Neural crest cell (in vitro differentiated cells): ENCODE measurements at regions not wholly inside any gene's neighbourhood (a gene's known extent, or its start where the extent isn't known, plus 50 kb on each side); places are given as distances from the start of the nearest gene placed in this dataset.
"Not testable (repeated sequence)": the region's sequence is repeated elsewhere in the genome, so short reads cannot be mapped to it uniquely, and the experiment has no call there.

Experiments used
- DNase-seq: peaks from one replicate; pipeline ENCODE4 v3.0.0; 2021; ENCODE audit warnings: low read depth, mixed read lengths, low spot score
- H3K27ac Mint-ChIP-seq: one replicate; pipeline ENCODE4 v1.8.0; 2021; ENCODE audit warnings: mild to moderate bottlenecking, mixed read lengths; ENCODE audit not compliant: unreplicated experiment
- H3K27me3 Mint-ChIP-seq: 2 replicates; pipeline ENCODE4 v1.8.0; 2021; ENCODE audit warnings: low read depth, mild to moderate bottlenecking, mixed read lengths
- H3K36me3 Mint-ChIP-seq: 2 replicates; pipeline ENCODE4 v1.8.0; 2021; ENCODE audit warnings: low read depth, mild to moderate bottlenecking, mixed read lengths
- H3K4me1 Mint-ChIP-seq: 2 replicates; pipeline ENCODE4 v1.8.0; 2021; ENCODE audit warnings: mixed read lengths
- H3K4me3 Mint-ChIP-seq: one replicate; pipeline ENCODE4 v1.8.0; 2021; ENCODE audit warnings: mild to moderate bottlenecking, mixed read lengths
- H3K9me3 Mint-ChIP-seq: 2 replicates; pipeline ENCODE4 v1.8.0; 2021; ENCODE audit warnings: mixed read lengths
- CTCF ChIP-seq: fragments of 200-600 bp; sonication (generic); conservative IDR thresholded peaks from 2 replicates; pipeline ENCODE4 v1.5.0; 2021; ENCODE audit warnings: antibody characterized with exemption, mild to moderate bottlenecking

DNA sequence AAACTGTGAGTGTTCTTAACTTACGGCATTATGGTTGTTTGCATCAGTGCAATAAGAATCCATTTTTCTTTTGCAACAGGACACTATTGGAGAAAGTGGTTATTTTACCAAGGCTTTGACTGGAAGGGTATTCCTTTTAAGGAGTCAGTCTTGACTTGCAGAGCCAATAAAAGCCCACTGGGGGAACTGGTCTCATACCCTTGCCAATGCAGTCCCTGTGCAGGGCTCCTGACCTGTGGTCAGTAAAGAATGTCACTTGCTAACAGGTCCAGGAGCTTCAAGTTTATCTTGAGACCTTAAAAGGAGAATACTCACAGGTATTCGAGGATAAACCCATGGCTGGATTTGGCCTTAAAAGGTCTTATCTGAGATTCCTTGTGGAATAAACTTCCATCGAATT, 227.8 kb upstream of the GBE1 start:
- TF ChIP-seq CTCF = no peak
- DNase-seq = no peak
- Mint-ChIP-seq H3K36me3 (no peaks in the 10 kb centered on the region), H3K4me1 (no peaks in the 10 kb centered on the region), H3K9me3 (peaks cover 3% of the 10 kb centered on the region), H3K27me3 (no peaks in the 10 kb centered on the region), H3K4me3 (no peak overlapping the region), H3K27ac (no peak overlapping the region)

GRCh38 chr3:81987412-81987811, 226.0 kb upstream of the GBE1 start:
- H3K36me3 Mint-ChIP-seq, H3K27me3 Mint-ChIP-seq, H3K4me3 Mint-ChIP-seq, H3K4me1 Mint-ChIP-seq, H3K27ac Mint-ChIP-seq, H3K9me3 Mint-ChIP-seq, DNase-seq: not testable (repeated sequence)

DNA sequence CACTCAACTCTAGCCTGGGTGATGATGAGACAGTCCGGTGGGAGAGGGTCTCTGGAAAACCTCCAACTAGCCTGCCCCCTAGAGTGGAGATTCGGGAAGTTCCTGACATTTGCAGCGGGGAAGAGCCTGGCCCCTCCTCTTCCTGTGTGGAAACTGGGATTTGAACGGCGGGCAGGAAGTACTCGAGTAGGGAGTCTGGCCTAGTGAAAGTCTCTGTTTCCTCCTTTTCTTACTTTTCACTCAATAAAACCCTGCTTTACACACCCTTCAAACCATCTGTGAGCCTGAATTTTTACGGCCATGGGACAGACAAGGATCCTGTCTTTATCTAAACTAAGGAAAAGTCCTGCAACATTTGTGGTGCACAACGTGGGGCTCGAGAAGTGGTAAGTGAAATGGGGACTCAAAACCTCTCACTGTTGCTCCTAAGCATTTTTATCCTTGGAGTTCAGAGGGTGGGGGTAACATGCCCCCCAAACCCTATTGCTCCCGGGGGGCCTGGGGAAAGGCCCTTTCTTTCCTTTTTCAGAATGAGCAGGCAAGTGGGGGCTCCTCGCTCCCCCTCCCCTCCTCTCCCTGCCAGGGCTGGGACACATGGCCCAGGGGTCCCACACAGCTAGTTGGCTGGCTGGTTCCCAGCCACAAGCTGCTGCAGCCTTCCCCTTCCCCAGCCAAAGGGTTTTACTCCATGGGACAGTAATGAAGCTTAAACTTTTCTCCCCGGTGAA, 224.7 kb upstream of the GBE1 start:
- no peak for TF ChIP-seq CTCF
- Mint-ChIP-seq H3K27me3 (no peaks in the 10 kb centered on the region), H3K27ac (no peak overlapping the region), H3K9me3 (peaks cover 5% of the 10 kb centered on the region), H3K4me1 (peaks cover 6% of the 10 kb centered on the region), H3K4me3 (no peak overlapping the region), H3K36me3 (no peaks in the 10 kb centered on the region)
- DNase-seq = no peak

DNA sequence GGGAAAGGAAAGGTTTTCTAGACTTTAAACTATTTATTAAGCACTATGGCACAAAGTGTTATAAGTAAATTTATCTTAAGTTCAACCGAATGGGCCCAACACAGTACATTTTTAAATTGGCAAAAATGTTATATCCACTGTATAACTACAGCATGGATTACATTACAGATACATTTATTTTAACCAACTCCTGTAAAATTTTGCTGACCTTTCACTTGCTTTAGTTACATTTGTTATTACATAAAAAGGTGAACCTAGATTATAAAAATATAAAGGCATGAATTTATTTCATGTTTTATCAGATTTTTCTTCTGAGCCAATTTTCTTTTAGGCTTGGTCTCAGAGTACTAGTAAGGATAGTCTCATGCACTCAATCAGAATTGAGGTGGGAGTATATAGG, 221.9 kb upstream of the GBE1 start:
- Mint-ChIP-seq H3K27me3 (no peaks in the 10 kb centered on the region), H3K36me3 (no peaks in the 10 kb centered on the region), H3K9me3 (peaks cover 7% of the 10 kb centered on the region), H3K4me1 (peaks cover 13% of the 10 kb centered on the region), H3K4me3 (no peak overlapping the region), H3K27ac (no peak overlapping the region)
- no peak for DNase-seq
- no peak for TF ChIP-seq CTCF

DNA sequence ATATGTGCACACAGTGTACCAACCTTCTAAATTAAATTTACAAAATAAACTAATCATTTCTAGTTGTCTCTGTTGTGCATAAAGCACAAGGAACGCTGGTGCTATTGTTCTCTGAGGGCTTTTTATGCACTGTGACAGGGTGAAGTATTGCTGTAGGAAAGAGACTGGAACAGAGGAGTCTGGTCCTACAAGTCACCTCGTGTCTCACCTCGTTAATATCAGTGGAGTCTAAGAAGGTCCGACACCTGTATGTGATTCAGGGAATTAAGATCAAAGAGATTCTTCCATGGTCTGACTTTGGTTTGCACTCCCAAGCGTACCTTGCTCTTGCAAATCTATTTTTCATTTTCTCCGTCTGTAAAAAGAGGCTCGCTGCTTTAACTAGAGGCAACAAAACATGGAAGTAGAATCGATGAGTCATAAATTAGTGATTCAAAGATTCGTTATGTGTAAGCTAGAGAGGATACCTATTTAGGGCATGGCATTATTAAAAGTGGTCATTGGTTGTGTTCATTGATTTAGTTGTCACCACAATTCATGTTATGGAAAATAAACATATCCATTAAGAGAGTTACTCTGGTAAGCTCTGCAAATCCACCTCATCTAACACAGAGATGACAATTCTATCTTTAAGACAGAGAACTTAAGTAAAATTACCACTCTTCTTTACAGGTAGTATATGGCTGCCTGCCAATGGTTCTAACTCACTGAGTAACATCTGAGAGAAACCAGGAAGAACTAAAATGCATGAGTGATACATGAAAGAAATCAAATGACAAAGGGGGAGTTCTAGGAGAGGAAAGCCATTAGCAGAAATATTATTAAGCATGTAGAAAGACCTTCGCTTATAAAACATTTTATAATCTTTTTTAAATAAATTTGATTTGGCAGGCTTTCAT, 219.4 kb upstream of the GBE1 start:
- TF ChIP-seq CTCF = no peak
- H3K4me3 Mint-ChIP-seq = no peak overlapping the region
- no peaks in the 10 kb centered on the region for H3K27me3 Mint-ChIP-seq
- H3K27ac Mint-ChIP-seq = no peak overlapping the region
- H3K9me3 Mint-ChIP-seq = peaks cover 7% of the 10 kb centered on the region
- H3K4me1 Mint-ChIP-seq = peaks cover 13% of the 10 kb centered on the region
- no peak for DNase-seq
- H3K36me3 Mint-ChIP-seq = no peaks in the 10 kb centered on the region

- DNase-seq = no peak
- Mint-ChIP-seq H3K36me3 (no peaks in the 10 kb centered on the region), H3K27ac (no peak overlapping the region), H3K4me3 (no peak overlapping the region), H3K27me3 (no peaks in the 10 kb centered on the region), H3K9me3 (peaks cover 14% of the 10 kb centered on the region), H3K4me1 (no peaks in the 10 kb centered on the region)
- no peak for TF ChIP-seq CTCF
Measured at GRCh38 chr3:81974751-81975150, 213.3 kb upstream of the GBE1 start.
